Coronary artery (tissue), 2 donors: ENCODE measurements at regions not wholly inside any gene's neighbourhood (a gene's known extent, or its start where the extent isn't known, plus 50 kb on each side); places are given as distances from the start of the nearest gene placed in this dataset.

Experiments used
- DNase-seq: peaks from one replicate; pipeline ENCODE4 v3.0.0-alpha.2; 2017; ENCODE audit warnings: low spot score
- H3K27ac ChIP-seq, 2 donors: fragments of 200-600 bp; sonication (generic); one replicate each; pipeline ENCODE4 v1.5.1; 2016 to 2019
- H3K4me3 ChIP-seq: fragments of 200-600 bp; sonication (generic); 2 replicates; pipeline ENCODE4 v1.5.1; 2016; ENCODE audit warnings: mild to moderate bottlenecking, moderate library complexity
- CTCF ChIP-seq: fragments of 200-600 bp; sonication (generic); IDR thresholded peaks from one replicate; pipeline ENCODE4 v1.5.1; 2019; ENCODE audit warnings: antibody characterized with exemption

- no peak for TF ChIP-seq CTCF
- DNase-seq = no peak
- Histone ChIP-seq H3K4me3 (no peak overlapping the region), H3K27ac (no peak overlapping the region)
Measured at GRCh38 chr15:31433091-31433490, 106.5 kb downstream of the KLF13 start.

GRCh38 chr15:31433574-31433973 is 106.9 kb downstream of the KLF13 start:
- no peak for TF ChIP-seq CTCF
- Histone ChIP-seq H3K4me3 (no peak overlapping the region), H3K27ac (no peak overlapping the region)
- no peak for DNase-seq

- TF ChIP-seq CTCF = no peak
- no peak for DNase-seq
- no peak overlapping the region for H3K4me3 ChIP-seq
- peak overlapping the region in 1 of 2 donors; percentile 72 for H3K27ac ChIP-seq
Measured at GRCh38 chr15:31434275-31434587, 107.6 kb downstream of the KLF13 start.

GRCh38 chr15:31434588-31435260 is 108.1 kb downstream of the KLF13 start:
- H3K27ac ChIP-seq = peak overlapping the region; percentile 30 to 72
- DNase-seq = no peak
- TF ChIP-seq CTCF = no peak
- peak overlapping the region; percentile 45 for H3K4me3 ChIP-seq

- peak overlapping the region; percentile 45 for H3K4me3 ChIP-seq
- TF ChIP-seq CTCF = peak; percentile 63
- no peak for DNase-seq
- peak overlapping the region; percentile 30 to 72 for H3K27ac ChIP-seq
Measured at GRCh38 chr15:31435261-31435911, 108.8 kb downstream of the KLF13 start.

- peak overlapping the region; percentile 30 to 72 for H3K27ac ChIP-seq
- TF ChIP-seq CTCF = no peak
- H3K4me3 ChIP-seq = peak overlapping the region; percentile 45
- no peak for DNase-seq
Measured at GRCh38 chr15:31435912-31436628, 109.4 kb downstream of the KLF13 start.
